ENCODE measurements at regions not wholly inside any gene's neighbourhood (a gene's known extent, or its start where the extent isn't known, plus 50 kb on each side); places are given as distances from the start of the nearest gene placed in this dataset.

- no peak for DNase-seq
Measured at GRCh38 chr10:29403208-29403607, 114.3 kb downstream of the LYZL1 start.

GRCh38 chr10:29407280-29407858 lies 118.5 kb downstream of the LYZL1 start:
- no peak for DNase-seq

All from amniotic stem cell (primary cell).